KMS-11 (cell line): ENCODE measurements at regions not wholly inside any gene's neighbourhood (a gene's known extent, or its start where the extent isn't known, plus 50 kb on each side); places are given as distances from the start of the nearest gene placed in this dataset.

Experiments used
- H2AFZ ChIP-seq: fragments of 200-600 bp; sonication (generic); 2 replicates; pipeline ENCODE4 v1.6.1; 2016; ENCODE audit warnings: antibody characterized with exemption, mixed run types, low read depth
- H3K27ac ChIP-seq: fragments of 200-600 bp; sonication (generic); 2 replicates; pipeline ENCODE4 v1.6.1; 2016; ENCODE audit warnings: mild to moderate bottlenecking, mixed run types
- H3K27me3 ChIP-seq: fragments of 200-600 bp; sonication (generic); 2 replicates; pipeline ENCODE4 v1.6.1; 2017; ENCODE audit warnings: mild to moderate bottlenecking, low read depth, mixed run types, moderate library complexity; ENCODE audit not compliant: insufficient read depth
- H3K36me3 ChIP-seq: fragments of 200-600 bp; sonication (generic); 2 replicates; pipeline ENCODE4 v1.6.1; 2017; ENCODE audit warnings: mild to moderate bottlenecking, mixed run types; ENCODE audit not compliant: insufficient read depth
- H3K4me1 ChIP-seq: fragments of 200-600 bp; sonication (generic); 2 replicates; pipeline ENCODE4 v1.6.1; 2016; ENCODE audit warnings: mild to moderate bottlenecking, low read depth, mixed run types; ENCODE audit not compliant: poor library complexity, severe bottlenecking
- H3K4me2 ChIP-seq: fragments of 200-600 bp; sonication (generic); 2 replicates; pipeline ENCODE4 v1.7.0; 2016; ENCODE audit warnings: mild to moderate bottlenecking, mixed run types
- H3K4me3 ChIP-seq: fragments of 200-600 bp; sonication (generic); IDR thresholded peaks from 2 replicates; pipeline ENCODE4 v1.6.1; 2017; ENCODE audit warnings: low read depth, low read length, mixed read lengths; ENCODE audit not compliant: insufficient read depth
- H3K79me2 ChIP-seq: fragments of 200-600 bp; sonication (generic); 2 replicates; pipeline ENCODE4 v1.6.1; 2016; ENCODE audit warnings: low read depth, mixed run types; ENCODE audit not compliant: insufficient read depth
- H3K9ac ChIP-seq: fragments of 200-600 bp; sonication (generic); 2 replicates; pipeline ENCODE4 v1.6.1; 2016; ENCODE audit warnings: mild to moderate bottlenecking, mixed run types
- H4K20me1 ChIP-seq: fragments of 200-600 bp; sonication (generic); 2 replicates; pipeline ENCODE4 v1.6.1; 2016; ENCODE audit warnings: mild to moderate bottlenecking, mixed run types; ENCODE audit not compliant: insufficient read depth
- CTCF ChIP-seq: fragments of 200-600 bp; sonication (generic); conservative IDR thresholded peaks from 2 replicates; pipeline ENCODE4 v1.6.1; 2017; ENCODE audit warnings: low read depth, mild to moderate bottlenecking, antibody characterized with exemption, low read length, moderate library complexity, mixed read lengths

GRCh38 chr6:10205892-10206291 is 209.0 kb downstream of the TFAP2A start:
- Histone ChIP-seq H3K4me3 (no peak overlapping the region), H3K4me2 (no peak overlapping the region), H3K36me3 (no peaks in the 10 kb centered on the region), H4K20me1 (no peaks in the 10 kb centered on the region), H3K79me2 (no peaks in the 10 kb centered on the region), H3K27ac (no peak overlapping the region), H3K9ac (no peak overlapping the region), H2AFZ (no peak overlapping the region), H3K4me1 (no peaks in the 10 kb centered on the region), H3K27me3 (no peaks in the 10 kb centered on the region)
- TF ChIP-seq CTCF: no peak

DNA sequence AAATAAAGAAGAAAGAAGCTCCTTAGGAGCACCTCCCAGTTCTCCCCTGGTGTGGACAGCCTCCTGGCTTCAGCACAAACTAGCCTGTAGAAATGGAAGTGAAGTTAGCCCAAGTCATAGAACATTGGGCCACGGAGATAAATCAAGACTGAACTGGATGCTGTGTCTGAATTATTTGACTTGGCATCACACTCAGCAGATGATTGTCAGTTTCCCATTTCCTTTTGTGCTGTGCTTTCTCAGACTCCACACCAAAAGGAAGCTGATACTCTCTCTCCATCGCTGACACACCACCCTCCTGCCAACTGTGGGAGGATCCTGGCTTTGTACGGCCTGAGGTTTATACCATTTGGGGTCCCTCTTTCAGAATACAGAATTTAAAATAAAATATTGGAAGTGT is 209.8 kb downstream of the TFAP2A start:
- no peaks in the 10 kb centered on the region for H4K20me1 ChIP-seq
- H3K79me2 ChIP-seq: no peaks in the 10 kb centered on the region
- H3K4me1 ChIP-seq: no peaks in the 10 kb centered on the region
- no peak overlapping the region for H3K27ac ChIP-seq
- TF ChIP-seq CTCF: no peak
- H3K4me2 ChIP-seq: no peak overlapping the region
- no peak overlapping the region for H3K4me3 ChIP-seq
- H3K9ac ChIP-seq: no peak overlapping the region
- no peak overlapping the region for H2AFZ ChIP-seq
- H3K36me3 ChIP-seq: no peaks in the 10 kb centered on the region
- no peaks in the 10 kb centered on the region for H3K27me3 ChIP-seq

DNA sequence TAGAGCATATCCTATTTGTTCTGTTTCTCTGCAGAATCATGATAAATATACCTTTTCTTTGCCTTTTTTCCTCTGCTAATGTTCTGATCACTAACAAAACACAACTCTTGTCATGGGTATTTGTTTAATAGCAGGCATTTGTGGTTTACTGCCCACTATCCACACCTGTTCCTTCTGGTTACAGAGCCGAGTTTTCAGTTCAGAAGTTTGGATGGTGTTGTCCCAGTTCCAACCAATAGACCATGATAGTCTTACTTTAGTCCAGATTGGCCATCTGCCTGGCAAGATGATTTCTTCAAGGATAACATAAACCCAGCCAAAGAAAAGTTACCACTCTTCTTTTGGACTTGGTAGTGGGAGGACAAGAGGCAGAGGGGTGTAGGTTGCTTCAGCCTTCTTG is 211.2 kb downstream of the TFAP2A start:
- Histone ChIP-seq H3K9ac (no peak overlapping the region), H3K27me3 (no peaks in the 10 kb centered on the region), H3K36me3 (no peaks in the 10 kb centered on the region), H3K4me1 (no peaks in the 10 kb centered on the region), H2AFZ (no peak overlapping the region), H4K20me1 (no peaks in the 10 kb centered on the region), H3K4me2 (no peak overlapping the region), H3K79me2 (no peaks in the 10 kb centered on the region), H3K4me3 (no peak overlapping the region), H3K27ac (no peak overlapping the region)
- no peak for TF ChIP-seq CTCF

- Histone ChIP-seq H3K4me3 (no peak overlapping the region), H3K79me2 (no peaks in the 10 kb centered on the region), H3K27me3 (no peaks in the 10 kb centered on the region), H3K9ac (no peak overlapping the region), H3K4me2 (no peak overlapping the region), H3K4me1 (no peaks in the 10 kb centered on the region), H3K36me3 (no peaks in the 10 kb centered on the region), H2AFZ (no peak overlapping the region), H4K20me1 (no peaks in the 10 kb centered on the region), H3K27ac (no peak overlapping the region)
- no peak for TF ChIP-seq CTCF
These were observed 212.3 kb downstream of the TFAP2A start for GRCh38 chr6:10202581-10202980.
